ENCODE measurements at regions not wholly inside any gene's neighbourhood (a gene's known extent, or its start where the extent isn't known, plus 50 kb on each side); places are given as distances from the start of the nearest gene placed in this dataset.
"Not testable (repeated sequence)": the region's sequence is repeated elsewhere in the genome, so short reads cannot be mapped to it uniquely, and the experiment has no call there.

GRCh38 chr7:131057794-131058070, 269.9 kb upstream of the MKLN1 start:
- DNase-seq: no peak

- DNase-seq: not testable (repeated sequence)
Measured at GRCh38 chr7:131058561-131059288, 269.0 kb upstream of the MKLN1 start.

GRCh38 chr7:131059401-131059800, 268.3 kb upstream of the MKLN1 start:
- DNase-seq: not testable (repeated sequence)

- no peak for DNase-seq
Measured at GRCh38 chr7:131061158-131061557, 266.5 kb upstream of the MKLN1 start.

GRCh38 chr7:131061818-131062217, 265.9 kb upstream of the MKLN1 start:
- no peak for DNase-seq

GRCh38 chr7:131066635-131067034, 261.0 kb upstream of the MKLN1 start:
- no peak for DNase-seq

- DNase-seq: no peak
Measured at GRCh38 chr7:131067220-131067619, 260.5 kb upstream of the MKLN1 start.

- no peak for DNase-seq
Measured at GRCh38 chr7:131068604-131069021, 259.1 kb upstream of the MKLN1 start.

GRCh38 chr7:131071786-131072504, 255.7 kb upstream of the MKLN1 start:
- peak; percentile 41 for DNase-seq

GRCh38 chr7:131072505-131073091, 255.1 kb upstream of the MKLN1 start:
- no peak for DNase-seq

- DNase-seq: no peak
Measured at GRCh38 chr7:131074043-131074442, 253.6 kb upstream of the MKLN1 start.

- DNase-seq: no peak
Measured at GRCh38 chr7:131074585-131074984, 253.1 kb upstream of the MKLN1 start.

GRCh38 chr7:131075406-131075805, 252.3 kb upstream of the MKLN1 start:
- DNase-seq: no peak

- no peak for DNase-seq
Measured at GRCh38 chr7:131076032-131076431, 251.6 kb upstream of the MKLN1 start.

GRCh38 chr7:131076711-131077181, 250.9 kb upstream of the MKLN1 start:
- DNase-seq: no peak

- no peak for DNase-seq
Measured at GRCh38 chr7:131077735-131078134, 249.9 kb upstream of the MKLN1 start.

GRCh38 chr7:131080754-131081153, 246.9 kb upstream of the MKLN1 start:
- DNase-seq: no peak

- DNase-seq: no peak
Measured at GRCh38 chr7:131081308-131081707, 246.4 kb upstream of the MKLN1 start.

- no peak for DNase-seq
Measured at GRCh38 chr7:131083781-131084180, 243.9 kb upstream of the MKLN1 start.

GRCh38 chr7:131084336-131084735, 243.3 kb upstream of the MKLN1 start:
- DNase-seq: not testable (repeated sequence)

GRCh38 chr7:131087756-131088658, 239.7 kb upstream of the MKLN1 start:
- no peak for DNase-seq

GRCh38 chr7:131090188-131090587, 237.5 kb upstream of the MKLN1 start:
- no peak for DNase-seq

Data from NCI-H446 treated with DMSO at 0.1 percent for 48 hours (cell line).